Breast epithelium (tissue), 3 donors: ENCODE measurements at regions not wholly inside any gene's neighbourhood (a gene's known extent, or its start where the extent isn't known, plus 50 kb on each side); places are given as distances from the start of the nearest gene placed in this dataset.

Experiments used
- CTCF ChIP-seq, 3 donors: fragments of 450-650 bp; IDR thresholded peaks; one replicate each; pipeline ENCODE4 v1.5.1; 2016 to 2017; ENCODE audit warnings: antibody characterized with exemption in 3 of 3, mild to moderate bottlenecking in 3 of 3, moderate library complexity in 3 of 3
- POLR2A ChIP-seq: fragments of 450-650 bp; IDR thresholded peaks from one replicate; pipeline ENCODE4 v1.6.1; 2016; ENCODE audit warnings: antibody characterized with exemption, mild to moderate bottlenecking, moderate library complexity
- POLR2AphosphoS5 ChIP-seq, 3 donors: sonication (generic); formaldehyde crosslinking; IDR thresholded peaks; one replicate each; pipeline ENCODE4 v1.6.1; 2017; ENCODE audit warnings: antibody characterized with exemption in 3 of 3

- TF ChIP-seq POLR2A (no peak), CTCF (IDR thresholded peaks at IDR 0.05) (no peak), POLR2AphosphoS5 (IDR thresholded peaks at IDR 0.05) (no peak)
Observed at GRCh38 chr15:25094519-25094918, 139.7 kb downstream of the SNRPN start.
